Spleen (tissue), 11 donors: ENCODE measurements at regions not wholly inside any gene's neighbourhood (a gene's known extent, or its start where the extent isn't known, plus 50 kb on each side); places are given as distances from the start of the nearest gene placed in this dataset.

Experiments used
- DNase-seq: peaks from one replicate; pipeline ENCODE4 v3.0.0-alpha.2; 2020
- H3K27ac ChIP-seq, 8 donors: fragments of 200-600 bp; sonication (generic) in 7 of 8; 1 replicate in 4 of 8; 2 replicates in 4 of 8; pipeline versions ENCODE4 v1.5.0 to v1.8.0; 2016 to 2021; ENCODE audit warnings: inconsistent platforms in 4 of 8, mild to moderate bottlenecking in 4 of 8, moderate library complexity in 1 of 8
- H3K27me3 ChIP-seq, 7 donors: fragments of 200-600 bp; sonication (generic) in 6 of 7; replicated peaks in 1 of 7; 1 replicate in 4 of 7; 2 replicates in 3 of 7; pipeline versions ENCODE4 v1.5.0 to v1.8.0; 2016 to 2021; ENCODE audit warnings: inconsistent platforms in 3 of 7, mild to moderate bottlenecking in 1 of 7
- H3K36me3 ChIP-seq, 6 donors: fragments of 200-600 bp; sonication (generic) in 5 of 6; 1 replicate in 4 of 6; 2 replicates in 2 of 6; pipeline versions ENCODE4 v1.5.0 to v1.8.0; 2016 to 2021; ENCODE audit warnings: inconsistent platforms in 2 of 6
- H3K4me1 ChIP-seq, 6 donors: fragments of 200-600 bp; sonication (generic) in 5 of 6; 1 replicate in 3 of 6; 2 replicates in 3 of 6; pipeline versions ENCODE4 v1.5.0 to v1.8.0; 2016 to 2021; ENCODE audit warnings: inconsistent platforms in 3 of 6
- H3K4me3 ChIP-seq, 8 donors: fragments of 200-600 bp; sonication (generic) in 7 of 8; 1 replicate in 4 of 8; 2 replicates in 4 of 8; pipeline versions ENCODE4 v1.5.0 to v1.8.0; 2016 to 2021; ENCODE audit warnings: inconsistent platforms in 4 of 8, mild to moderate bottlenecking in 4 of 8, moderate library complexity in 2 of 8
- H3K9me3 ChIP-seq, 8 donors: fragments of 200-600 bp; sonication (generic) in 7 of 8; 1 replicate in 4 of 8; 2 replicates in 4 of 8; pipeline versions ENCODE4 v1.5.0 to v1.8.0; 2016 to 2021; ENCODE audit warnings: inconsistent platforms in 4 of 8
- POLR2A ChIP-seq, 3 donors: fragments of 450-650 bp; IDR thresholded peaks; one replicate each; pipeline ENCODE4 v1.5.1; 2017; ENCODE audit warnings: antibody characterized with exemption in 3 of 3, mild to moderate bottlenecking in 1 of 3
- POLR2AphosphoS5 ChIP-seq, 3 donors: sonication (generic); formaldehyde crosslinking; IDR thresholded peaks; one replicate each; pipeline ENCODE4 v1.5.1; 2017; ENCODE audit warnings: antibody characterized with exemption in 3 of 3
- WGBS, 5 donors: extraction: QIAGEN DNeasy Blood & Tissue Kit in 3 of 5; methylation state at CpG; one replicate each; pipeline versions ENCODE4 v1.1.5 to v1.1.7; 2013 to 2018; 5-methylcytosine and 5-hydroxymethylcytosine counted together
- intact Hi-C: fragments of 100-400 bp; cut with DNase I; formaldehyde crosslinking; loops from one replicate; pipeline ENCODE4 v1.15.0; 2023; ENCODE audit warnings: low total_unique reads
- TF ChIP-seq, protein P1 (sequence below), 11 experiments: fragments of 200-600 bp in 7 of 11; fragments of 450-650 bp in 4 of 11; sonication (generic) in 4 of 11; IDR thresholded peaks in 8 of 11; conservative IDR thresholded peaks in 3 of 11; 1 replicate in 7 of 11; 2 replicates in 4 of 11; pipeline versions ENCODE4 v1.4.0 to v1.8.0; 2016 to 2021; ENCODE audit warnings: antibody characterized with exemption in 11 of 11, inconsistent platforms in 4 of 11, mild to moderate bottlenecking in 1 of 11
- donor health status: healthy with polysubstance abuse.
- donor health status: DM: no; HTN: no; CAD: no; lungs with moderate emphysema.
- donor health status: DM: no; HTN: no; CAD: no.
- donor health status: Bipolar disorder and iron deficiency.
- donor health status: healthy.
- donor health status: DM: no; HTN: no; CAD: no.
- donor health status: DM: yes; HTN: yes; CAD: no.

DNA sequence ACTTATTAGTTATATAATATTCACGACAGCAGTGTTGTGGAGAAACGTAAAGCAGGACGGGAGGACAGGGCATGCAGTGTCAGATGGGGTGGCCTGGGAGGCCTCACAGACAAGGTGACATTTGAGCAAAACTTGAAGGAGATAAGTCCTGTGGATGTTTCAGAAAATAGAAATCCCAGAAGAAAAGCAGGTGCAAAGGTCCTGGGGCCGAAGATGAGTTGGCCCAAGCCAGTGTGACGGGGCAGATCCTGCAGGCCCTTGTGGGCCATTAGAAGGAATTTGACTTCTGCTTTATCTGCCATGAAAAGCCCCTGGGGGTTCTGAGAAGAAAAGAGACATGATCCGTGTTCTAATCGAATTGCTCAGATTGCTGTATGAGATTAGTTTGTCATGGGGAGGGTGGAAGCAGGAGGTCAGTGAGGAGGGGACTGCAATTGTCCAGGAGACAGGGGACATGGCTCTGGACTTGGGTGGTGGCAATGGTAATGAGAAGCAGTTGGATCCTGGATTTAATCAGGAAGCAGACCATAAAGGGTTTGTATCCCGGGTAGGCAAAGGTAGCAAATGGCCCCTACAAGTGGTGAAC, 437.4 kb upstream of the SULF2 start:
- Histone ChIP-seq H3K27me3 (peaks cover 0 to 18% (median 0%) of the 10 kb centered on the region in 7 donors), H3K36me3 (no peaks in the 10 kb centered on the region), H3K27ac (no peak overlapping the region), H3K4me1 (no peaks in the 10 kb centered on the region), H3K9me3 (no peaks in the 10 kb centered on the region), H3K4me3 (no peak overlapping the region)
- no peak for TF ChIP-seq POLR2A (IDR thresholded peaks at IDR 0.05)
- DNase-seq, result no peak
- WGBS, 5 donors, result 74 to 94% (median 89%) methylated on average over 8 of the region's 8 CpGs
- intact Hi-C loops, result no loop called here

DNA sequence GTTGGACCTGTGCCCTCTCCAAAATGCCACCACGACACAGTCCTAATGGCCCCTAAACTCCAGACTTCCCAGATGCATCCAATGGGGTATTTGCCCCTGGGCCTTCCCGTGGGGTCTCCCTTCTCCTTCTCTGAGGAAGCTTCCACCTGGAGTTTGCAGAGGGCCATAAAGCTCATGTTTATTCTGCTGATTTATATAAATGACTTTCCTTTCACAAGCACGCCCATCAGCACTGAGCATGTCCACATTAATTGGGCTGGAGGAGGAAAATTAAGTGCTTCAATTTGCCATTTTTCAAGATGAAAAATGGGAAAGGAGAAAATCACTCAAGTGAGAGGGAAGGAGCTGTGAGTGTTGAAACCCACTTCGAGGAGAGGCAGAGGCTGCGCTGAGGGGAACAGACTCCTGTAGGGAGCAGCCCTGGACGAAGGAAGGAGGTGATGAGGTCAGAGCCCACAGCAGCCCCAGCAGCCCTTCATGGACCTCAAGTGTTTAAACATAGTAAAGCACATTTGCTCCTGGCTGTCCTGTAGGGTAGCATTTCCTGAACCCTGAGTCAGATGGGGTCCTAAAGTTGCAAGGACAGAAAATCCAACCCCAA, 434.9 kb upstream of the SULF2 start:
- no peak overlapping the region for H3K27ac ChIP-seq

DNA sequence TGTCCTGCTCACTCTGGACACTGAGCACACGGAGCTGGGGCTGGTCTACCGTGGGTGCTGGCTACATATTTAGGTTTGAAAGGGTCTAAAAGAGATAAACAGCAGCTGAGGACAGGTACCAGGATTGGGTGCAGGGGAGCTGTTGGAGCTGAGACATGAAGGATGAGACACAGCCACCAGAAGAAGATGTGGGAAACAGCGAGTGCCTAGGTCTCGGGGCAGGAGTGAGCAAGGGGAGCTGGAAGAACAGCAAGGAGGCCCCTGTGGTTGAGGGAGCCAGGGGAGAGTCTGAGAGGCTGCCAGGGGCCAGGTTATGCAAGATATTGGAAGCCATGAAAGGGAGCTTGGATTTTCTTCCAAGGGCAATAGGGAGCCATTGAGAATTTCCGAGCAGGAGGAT, 434.0 kb upstream of the SULF2 start:
- DNase-seq, result no peak
- TF ChIP-seq, protein P1, sequence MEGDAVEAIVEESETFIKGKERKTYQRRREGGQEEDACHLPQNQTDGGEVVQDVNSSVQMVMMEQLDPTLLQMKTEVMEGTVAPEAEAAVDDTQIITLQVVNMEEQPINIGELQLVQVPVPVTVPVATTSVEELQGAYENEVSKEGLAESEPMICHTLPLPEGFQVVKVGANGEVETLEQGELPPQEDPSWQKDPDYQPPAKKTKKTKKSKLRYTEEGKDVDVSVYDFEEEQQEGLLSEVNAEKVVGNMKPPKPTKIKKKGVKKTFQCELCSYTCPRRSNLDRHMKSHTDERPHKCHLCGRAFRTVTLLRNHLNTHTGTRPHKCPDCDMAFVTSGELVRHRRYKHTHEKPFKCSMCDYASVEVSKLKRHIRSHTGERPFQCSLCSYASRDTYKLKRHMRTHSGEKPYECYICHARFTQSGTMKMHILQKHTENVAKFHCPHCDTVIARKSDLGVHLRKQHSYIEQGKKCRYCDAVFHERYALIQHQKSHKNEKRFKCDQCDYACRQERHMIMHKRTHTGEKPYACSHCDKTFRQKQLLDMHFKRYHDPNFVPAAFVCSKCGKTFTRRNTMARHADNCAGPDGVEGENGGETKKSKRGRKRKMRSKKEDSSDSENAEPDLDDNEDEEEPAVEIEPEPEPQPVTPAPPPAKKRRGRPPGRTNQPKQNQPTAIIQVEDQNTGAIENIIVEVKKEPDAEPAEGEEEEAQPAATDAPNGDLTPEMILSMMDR (IDR thresholded peaks at IDR 0.05 in 8 of 11, conservative IDR thresholded peaks at IDR 0.05 in 3 of 11), result no peak
- TF ChIP-seq POLR2AphosphoS5 (IDR thresholded peaks at IDR 0.05) (no peak), POLR2A (IDR thresholded peaks at IDR 0.05) (no peak)
- 78 to 92% (median 85%) methylated on average over 5 of the region's 5 CpGs for WGBS, 5 donors
- H3K4me3 ChIP-seq, result no peak overlapping the region
- no peaks in the 10 kb centered on the region for H3K4me1 ChIP-seq
- H3K36me3 ChIP-seq, result no peaks in the 10 kb centered on the region
- intact Hi-C loops, result no loop called here
- H3K9me3 ChIP-seq, result no peaks in the 10 kb centered on the region
- H3K27me3 ChIP-seq, result peaks cover 0 to 21% (median 0%) of the 10 kb centered on the region in 7 donors
- H3K27ac ChIP-seq, result no peak overlapping the region

More for the DNA sequence above, 434.9 kb upstream of the SULF2 start:
- DNase-seq, result no peak
- intact Hi-C loops, result no loop called here
- Histone ChIP-seq H3K4me1 (no peaks in the 10 kb centered on the region), H3K36me3 (no peaks in the 10 kb centered on the region), H3K27me3 (peaks cover 0 to 16% (median 0%) of the 10 kb centered on the region in 7 donors), H3K4me3 (no peak overlapping the region), H3K9me3 (no peaks in the 10 kb centered on the region)
- WGBS, 5 donors, result 59 to 75% (median 64%) methylated on average over 6 of the region's 6 CpGs
- TF ChIP-seq POLR2AphosphoS5 (IDR thresholded peaks at IDR 0.05), result no peak
- TF ChIP-seq, protein P1 (IDR thresholded peaks at IDR 0.05 in 8 of 11, conservative IDR thresholded peaks at IDR 0.05 in 3 of 11), result no peak
- TF ChIP-seq POLR2A (IDR thresholded peaks at IDR 0.05), result no peak

DNA sequence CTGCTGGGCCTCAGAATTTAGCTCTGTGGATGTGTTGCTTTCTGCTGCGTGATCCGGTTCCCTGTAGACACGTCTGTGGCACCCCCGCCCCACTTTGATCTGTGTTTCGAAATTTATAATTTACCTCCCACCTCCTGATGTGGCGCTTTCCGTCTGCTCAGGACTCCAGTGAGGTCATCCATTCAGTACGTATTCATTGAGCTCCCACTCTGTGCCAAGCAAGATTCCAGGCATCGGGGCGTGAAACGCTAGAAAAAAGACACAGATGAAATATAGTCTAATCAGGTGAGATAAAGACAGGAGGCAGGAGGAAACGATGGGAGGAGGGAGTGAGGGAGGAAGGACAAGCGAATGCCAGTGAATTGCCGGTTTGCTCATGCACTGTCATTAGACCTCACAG, 431.9 kb upstream of the SULF2 start:
- H3K4me1 ChIP-seq, result no peaks in the 10 kb centered on the region
- intact Hi-C loops, result no loop called here
- no peak overlapping the region for H3K27ac ChIP-seq
- no peaks in the 10 kb centered on the region for H3K9me3 ChIP-seq
- no peaks in the 10 kb centered on the region for H3K36me3 ChIP-seq
- 77 to 81% (median 80%) methylated on average over 14 of the region's 14 CpGs for WGBS, 5 donors
- TF ChIP-seq, protein P1 (IDR thresholded peaks at IDR 0.05 in 8 of 11, conservative IDR thresholded peaks at IDR 0.05 in 3 of 11), result no peak
- TF ChIP-seq POLR2A (IDR thresholded peaks at IDR 0.05) (no peak), POLR2AphosphoS5 (IDR thresholded peaks at IDR 0.05) (no peak)
- H3K27me3 ChIP-seq, result peaks cover 0 to 14% (median 0%) of the 10 kb centered on the region in 7 donors
- H3K4me3 ChIP-seq, result no peak overlapping the region
- DNase-seq, result no peak
